GM12865 (cell line): ENCODE measurements at regions not wholly inside any gene's neighbourhood (a gene's known extent, or its start where the extent isn't known, plus 50 kb on each side); places are given as distances from the start of the nearest gene placed in this dataset.
"Not testable (repeated sequence)": the region's sequence is repeated elsewhere in the genome, so short reads cannot be mapped to it uniquely, and the experiment has no call there.

Source experiments
- DNase-seq: peaks from one replicate; pipeline ENCODE4 v3.0.0; 2010; ENCODE audit warnings: low read depth
- H3K4me3 ChIP-seq: 2 replicates; pipeline ENCODE4 v1.5.1; 2011; ENCODE audit warnings: mild to moderate bottlenecking, low read depth, low read length, control low read depth
- CTCF ChIP-seq: IDR thresholded peaks from 2 replicates; pipeline ENCODE4 v1.5.1; 2011; ENCODE audit warnings: low read length, control low read depth, low read depth, inconsistent platforms; ENCODE audit not compliant: insufficient read depth; ENCODE audit errors: missing control alignments

GRCh38 chr15:84398763-84399701 is 163.5 kb downstream of the GOLGA6L4 start:
- TF ChIP-seq CTCF: no peak

GRCh38 chr15:84400017-84400740 is 164.6 kb downstream of the GOLGA6L4 start:
- DNase-seq: no peak
- TF ChIP-seq CTCF: no peak
- no peak overlapping the region for H3K4me3 ChIP-seq

More at GRCh38 chr15:84398763-84399701, 163.5 kb downstream of the GOLGA6L4 start:
- no peak overlapping the region for H3K4me3 ChIP-seq
- DNase-seq: no peak

GRCh38 chr15:84400820-84401219 is 165.2 kb downstream of the GOLGA6L4 start:
- H3K4me3 ChIP-seq: no peak overlapping the region
- TF ChIP-seq CTCF: no peak
- DNase-seq: no peak

DNA sequence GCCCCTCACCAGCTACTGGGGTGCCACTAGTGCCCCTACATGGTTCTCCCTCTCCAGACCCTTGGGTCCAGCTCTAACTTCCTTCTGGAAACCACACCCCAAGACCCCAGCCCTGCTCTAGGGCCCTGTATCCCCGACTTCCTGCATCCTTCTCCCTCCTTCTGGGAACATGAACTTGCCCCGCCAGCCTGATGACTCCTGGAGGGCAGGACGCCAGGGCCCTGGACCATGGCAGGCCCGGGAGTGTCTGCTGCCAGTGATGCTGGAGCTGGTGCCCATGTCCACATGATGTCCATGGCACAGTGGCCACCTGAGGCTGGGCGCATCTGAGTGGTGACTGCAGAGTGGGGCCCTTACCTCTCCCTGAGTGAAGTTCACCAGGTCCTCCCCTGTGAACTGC is 165.9 kb downstream of the GOLGA6L4 start:
- not testable (repeated sequence) for DNase-seq, H3K4me3 ChIP-seq

GRCh38 chr15:84401891-84402840 is 166.6 kb downstream of the GOLGA6L4 start:
- H3K4me3 ChIP-seq, DNase-seq: not testable (repeated sequence)

DNA sequence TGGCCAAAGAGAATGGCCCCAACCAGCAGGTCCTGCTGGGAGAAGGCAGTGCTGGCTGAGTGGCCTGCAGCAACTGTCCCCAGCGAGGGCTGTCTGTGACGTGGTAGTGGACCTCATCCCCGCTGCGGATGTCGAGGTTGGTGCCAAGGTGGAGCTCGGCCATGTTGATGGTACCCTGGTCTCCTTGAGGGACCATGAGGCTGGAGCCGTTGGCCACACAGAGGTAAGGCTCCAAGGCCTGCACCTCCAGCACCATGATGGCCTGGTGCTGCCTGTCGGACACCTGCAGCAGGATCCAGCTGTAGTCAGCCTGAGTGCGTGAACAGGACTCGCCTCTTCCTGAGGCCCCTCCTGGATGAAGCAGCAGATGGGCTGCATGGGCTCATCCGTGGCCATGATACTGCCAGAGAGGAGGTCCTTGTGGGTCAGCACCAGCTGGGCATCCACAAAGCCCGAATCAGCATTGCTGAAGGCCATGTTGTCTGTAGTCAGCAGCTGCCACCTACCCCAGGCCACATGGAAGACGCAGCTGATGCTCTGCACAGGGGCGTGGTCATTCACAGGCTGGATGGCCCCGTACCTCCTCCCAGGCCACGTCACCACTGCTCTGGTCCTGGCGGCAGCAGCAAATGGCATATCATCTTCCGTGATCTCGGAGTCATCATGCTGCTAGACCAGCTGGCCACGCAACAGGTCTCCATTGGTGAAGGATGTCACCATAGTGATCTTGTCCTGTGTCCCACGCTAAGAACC is 167.5 kb downstream of the GOLGA6L4 start:
- DNase-seq: no peak
- no peak for TF ChIP-seq CTCF
- no peak overlapping the region for H3K4me3 ChIP-seq

- DNase-seq, H3K4me3 ChIP-seq: not testable (repeated sequence)
These were observed 173.8 kb downstream of the GOLGA6L4 start for GRCh38 chr15:84409357-84409756.

- not testable (repeated sequence) for DNase-seq, H3K4me3 ChIP-seq
These were observed 179.2 kb upstream of the ZSCAN2 start for GRCh38 chr15:84421513-84422181.

DNA sequence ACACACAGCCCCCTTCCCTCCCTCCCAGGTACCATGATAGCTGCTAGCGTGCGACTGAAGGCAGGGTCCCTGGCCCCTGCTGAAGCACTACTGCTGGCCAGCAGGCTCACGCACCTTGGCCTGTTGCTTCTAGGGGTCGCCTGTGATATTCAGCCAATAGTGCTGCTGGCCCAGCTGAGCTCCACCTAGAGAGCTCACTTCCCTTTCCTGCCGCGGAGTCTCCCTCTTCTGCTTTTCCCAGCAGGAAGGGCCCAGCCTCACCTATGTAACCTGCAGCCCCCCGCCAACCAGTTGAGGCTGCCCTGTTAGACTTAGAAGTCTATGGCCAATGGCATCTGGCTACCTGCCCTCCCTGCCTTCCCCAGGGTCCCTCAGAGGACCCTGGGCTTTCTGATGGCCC is 175.5 kb upstream of the ZSCAN2 start:
- not testable (repeated sequence) for H3K4me3 ChIP-seq, DNase-seq

GRCh38 chr15:84473305-84473877 is 127.4 kb upstream of the ZSCAN2 start:
- H3K4me3 ChIP-seq, DNase-seq: not testable (repeated sequence)

GRCh38 chr15:84476364-84477033 is 124.3 kb upstream of the ZSCAN2 start:
- DNase-seq, H3K4me3 ChIP-seq: not testable (repeated sequence)
